GM12873 (cell line): ENCODE measurements at regions not wholly inside any gene's neighbourhood (a gene's known extent, or its start where the extent isn't known, plus 50 kb on each side); places are given as distances from the start of the nearest gene placed in this dataset.

ENCODE experiments used
- CTCF ChIP-seq: IDR thresholded peaks from 2 replicates; pipeline ENCODE4 v1.5.1; 2012; ENCODE audit warnings: low read depth, mild to moderate bottlenecking, moderate library complexity, low read length, control low read depth; ENCODE audit not compliant: insufficient read depth; ENCODE audit errors: missing control alignments

GRCh38 chr6:91695221-91695620 is 1108.3 kb upstream of the MAP3K7 start:
- TF ChIP-seq CTCF = no peak

- TF ChIP-seq CTCF = no peak
These were observed 1107.3 kb upstream of the MAP3K7 start for GRCh38 chr6:91694016-91694654.

- TF ChIP-seq CTCF = no peak
These were observed 1104.6 kb upstream of the MAP3K7 start for GRCh38 chr6:91691449-91691848.

GRCh38 chr6:91683240-91683639 is 1096.4 kb upstream of the MAP3K7 start:
- TF ChIP-seq CTCF = no peak

- no peak for TF ChIP-seq CTCF
These were observed 1094.4 kb upstream of the MAP3K7 start for GRCh38 chr6:91681296-91681695.

- no peak for TF ChIP-seq CTCF
These were observed 1092.0 kb upstream of the MAP3K7 start for GRCh38 chr6:91678679-91679446.

- TF ChIP-seq CTCF = no peak
These were observed 1085.3 kb upstream of the MAP3K7 start for GRCh38 chr6:91672201-91672600.
